NCI-H446 (cell line): ENCODE measurements at regions not wholly inside any gene's neighbourhood (a gene's known extent, or its start where the extent isn't known, plus 50 kb on each side); places are given as distances from the start of the nearest gene placed in this dataset.

Experiments
- DNase-seq, 2 experiments: peaks; one replicate each; lab custom pipeline; 2025; lab: John Stamatoyannopoulos, UW

DNA sequence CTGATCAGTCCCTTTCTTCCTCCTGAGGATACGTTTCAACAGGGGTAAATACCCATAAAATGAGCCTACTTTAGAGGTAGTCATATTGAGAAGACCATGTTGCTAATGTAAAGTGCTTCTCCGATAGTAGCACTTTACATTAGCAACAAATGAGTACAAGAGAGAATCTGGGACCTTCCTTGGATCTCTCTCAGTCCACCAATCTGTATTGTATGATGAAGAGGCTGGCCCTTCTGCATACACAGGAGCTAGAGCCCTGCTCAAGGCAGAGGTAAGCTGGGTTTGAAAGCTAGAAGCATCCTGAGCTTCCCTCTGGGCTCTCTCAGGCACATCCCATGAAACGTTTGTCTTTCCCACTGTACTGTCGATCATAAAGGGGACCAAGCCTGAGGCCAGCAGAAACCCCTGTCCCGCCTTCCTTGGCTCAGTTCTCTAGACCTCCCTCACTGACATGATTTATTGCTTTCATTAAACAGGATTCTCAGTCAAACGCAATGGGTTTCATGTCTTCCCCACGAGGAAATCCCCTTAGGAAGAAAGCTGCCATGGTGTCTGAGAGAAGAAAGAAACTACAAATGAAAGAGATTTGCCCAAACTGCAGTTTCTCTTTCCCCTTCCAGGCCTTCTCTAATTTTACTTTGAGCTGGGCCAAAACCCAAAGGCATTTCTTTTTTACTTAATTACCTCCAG lies 62.8 kb upstream of the BCAR3 start:
- peak; percentile 44 to 82 for DNase-seq

DNA sequence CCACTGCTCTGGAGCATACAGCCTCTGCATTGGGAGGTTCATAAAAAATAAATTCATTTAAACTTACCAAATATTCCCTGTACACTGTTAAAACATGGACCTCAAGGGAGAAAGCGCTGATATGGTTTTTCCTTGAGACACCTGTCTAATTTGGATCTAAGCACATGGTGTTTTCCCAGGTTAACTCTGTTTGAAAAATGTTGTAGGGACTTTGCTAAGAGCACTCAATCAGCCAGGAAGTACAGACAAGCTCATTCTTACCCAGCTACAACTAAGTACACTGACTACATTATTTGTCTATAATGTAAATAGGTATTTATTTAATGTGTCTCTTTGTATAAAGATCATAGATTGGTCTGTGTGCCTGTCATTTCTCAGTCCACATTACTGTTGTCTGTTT lies 61.8 kb upstream of the BCAR3 start:
- no peak for DNase-seq

DNA sequence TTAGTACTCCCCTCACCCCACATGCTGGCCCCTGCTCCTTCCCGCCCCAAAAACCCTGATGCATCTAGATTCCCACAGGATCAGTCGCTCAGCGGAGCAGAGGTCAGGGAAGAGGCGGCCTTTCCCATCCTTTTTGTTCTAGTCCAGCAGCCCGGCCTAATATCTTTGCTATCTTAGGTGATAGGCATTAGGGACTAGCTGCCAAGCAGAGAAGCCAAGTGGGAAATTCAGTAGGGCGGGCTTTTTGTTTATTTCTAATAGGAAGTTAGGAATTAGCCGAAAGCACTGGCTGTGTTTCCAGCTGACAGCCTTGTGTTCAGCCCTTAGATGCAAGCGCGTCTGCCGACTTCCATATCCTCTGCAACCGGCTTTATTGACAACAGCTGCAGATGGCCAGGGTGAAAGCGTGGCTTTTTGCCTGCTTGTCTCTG lies 59.0 kb upstream of the BCAR3 start:
- peak in 1 of 2 experiments; percentile 47 for DNase-seq

DNA sequence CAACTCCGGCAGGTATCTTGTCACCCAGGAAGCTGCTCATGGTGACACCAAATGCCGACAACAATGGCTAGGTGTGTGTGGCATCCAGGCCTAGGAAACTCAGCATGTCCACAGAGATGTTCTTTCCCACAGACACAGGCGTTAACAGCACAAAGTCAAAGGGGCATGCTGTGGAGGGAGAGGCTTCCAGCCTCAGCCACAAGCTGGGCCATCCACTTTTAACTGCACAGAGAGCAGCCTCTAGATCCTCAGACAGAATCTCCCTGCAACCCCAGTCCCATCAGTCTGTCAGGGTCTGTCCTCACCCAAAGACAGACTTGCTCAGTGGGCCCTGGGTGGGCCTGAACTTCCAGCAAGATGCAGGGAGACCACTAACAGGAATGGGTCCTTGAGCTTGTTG lies 58.5 kb upstream of the BCAR3 start:
- DNase-seq: no peak

GRCh38 chr1:93739472-93739871 lies 57.8 kb upstream of the BCAR3 start:
- DNase-seq: no peak

GRCh38 chr1:93738926-93739325 lies 57.3 kb upstream of the BCAR3 start:
- no peak for DNase-seq

- DNase-seq: no peak
These were observed 56.5 kb upstream of the BCAR3 start for GRCh38 chr1:93738075-93738622.

DNA sequence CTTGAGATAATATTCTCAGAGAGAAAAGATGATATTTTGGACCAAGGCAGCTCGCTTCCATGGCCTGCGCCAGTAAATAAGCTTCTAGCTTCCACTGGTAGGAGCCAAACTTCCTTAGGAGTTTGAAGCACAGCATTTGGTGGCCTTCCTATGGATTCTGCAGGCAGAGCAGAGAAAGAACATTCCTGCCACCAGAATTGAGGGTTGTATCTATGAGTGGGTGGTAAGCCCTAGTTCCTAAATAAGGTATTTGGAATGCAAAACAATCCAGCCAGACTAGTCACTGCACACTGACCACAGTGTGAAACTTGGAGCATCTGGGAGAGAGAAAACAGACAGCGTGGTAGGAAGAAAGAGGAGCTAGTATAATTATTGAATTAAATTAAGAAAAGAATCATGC lies 54.1 kb upstream of the BCAR3 start:
- DNase-seq: no peak

DNA sequence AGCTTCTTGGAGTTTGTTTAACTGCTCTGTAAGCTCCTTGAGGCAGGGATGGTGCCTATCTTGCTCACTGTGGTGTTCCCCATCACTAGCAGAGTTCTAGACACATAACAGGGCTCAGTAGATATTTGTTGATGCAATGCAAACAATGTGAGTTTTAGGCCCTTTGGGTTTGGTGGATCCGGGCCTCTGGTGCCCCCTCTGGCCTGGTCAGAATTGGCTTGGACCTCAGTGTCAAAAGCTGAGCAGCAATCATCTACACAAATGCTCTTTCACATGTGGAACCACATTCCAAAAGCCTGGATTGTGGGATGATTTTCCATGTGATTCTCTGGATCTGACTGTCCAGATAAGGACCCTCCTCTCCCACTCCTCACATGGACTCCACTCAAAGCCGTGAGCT lies 53.4 kb upstream of the BCAR3 start:
- DNase-seq: no peak

GRCh38 chr1:93733340-93733739 lies 51.7 kb upstream of the BCAR3 start:
- no peak for DNase-seq

- no peak for DNase-seq
These were observed 50.9 kb upstream of the BCAR3 start for GRCh38 chr1:93732514-93732913.
